HG02973 (cell line): ENCODE measurements at regions not wholly inside any gene's neighbourhood (a gene's known extent, or its start where the extent isn't known, plus 50 kb on each side); places are given as distances from the start of the nearest gene placed in this dataset.

Experiments
- ATAC-seq: cut with Tn5 transposase; IDR thresholded peaks from one replicate; pipeline ENCODE4 v1.9.1; 2021; ENCODE audit warnings: moderate library complexity; ENCODE audit not compliant: unreplicated experiment

- no peak for ATAC-seq
These were observed 79.1 kb upstream of the GPR12 start for GRCh38 chr13:26839682-26840081.

- no peak for ATAC-seq
These were observed 78.2 kb upstream of the GPR12 start for GRCh38 chr13:26838821-26839220.

- no peak for ATAC-seq
These were observed 77.4 kb upstream of the GPR12 start for GRCh38 chr13:26837997-26838396.

DNA sequence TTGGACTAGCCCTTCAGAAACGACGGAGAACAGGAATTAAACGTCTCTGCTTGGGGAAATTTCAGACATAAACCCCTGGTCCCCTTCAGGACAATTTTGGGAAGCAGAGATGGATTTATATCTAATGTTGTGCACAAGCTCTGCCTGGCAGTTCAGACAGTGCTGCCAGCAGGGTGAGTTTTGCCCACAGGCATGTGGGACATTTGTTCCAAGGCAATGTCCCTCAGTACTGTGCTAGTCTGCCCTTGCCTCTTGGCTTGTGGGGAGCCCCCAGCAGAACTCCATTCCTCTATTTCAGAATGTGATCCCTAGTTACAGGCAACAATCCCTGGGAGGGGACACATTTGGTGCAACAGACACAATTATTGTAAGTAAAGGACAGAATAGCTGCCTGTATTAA lies 76.5 kb upstream of the GPR12 start:
- no peak for ATAC-seq

DNA sequence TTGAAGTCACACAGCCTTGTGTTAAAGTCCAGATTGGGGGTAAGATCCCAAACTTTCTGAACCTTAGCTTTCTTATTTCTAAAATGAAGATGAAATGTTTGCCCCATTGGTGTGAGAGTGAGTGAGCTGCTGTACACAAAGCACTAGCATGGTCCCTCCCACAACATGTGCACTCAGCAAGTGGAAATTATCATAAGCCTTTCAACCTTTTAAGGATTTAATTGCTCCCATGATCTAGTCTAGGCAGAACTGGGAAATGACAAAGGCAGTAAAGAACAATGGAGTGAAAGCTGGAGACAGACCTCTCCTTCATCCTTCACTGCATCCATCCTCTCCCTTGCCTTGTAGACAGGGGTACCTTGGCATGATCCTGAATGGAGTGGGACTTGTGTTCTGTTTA lies 76.0 kb upstream of the GPR12 start:
- no peak for ATAC-seq

GRCh38 chr13:26834646-26835045 lies 74.1 kb upstream of the GPR12 start:
- ATAC-seq = no peak

DNA sequence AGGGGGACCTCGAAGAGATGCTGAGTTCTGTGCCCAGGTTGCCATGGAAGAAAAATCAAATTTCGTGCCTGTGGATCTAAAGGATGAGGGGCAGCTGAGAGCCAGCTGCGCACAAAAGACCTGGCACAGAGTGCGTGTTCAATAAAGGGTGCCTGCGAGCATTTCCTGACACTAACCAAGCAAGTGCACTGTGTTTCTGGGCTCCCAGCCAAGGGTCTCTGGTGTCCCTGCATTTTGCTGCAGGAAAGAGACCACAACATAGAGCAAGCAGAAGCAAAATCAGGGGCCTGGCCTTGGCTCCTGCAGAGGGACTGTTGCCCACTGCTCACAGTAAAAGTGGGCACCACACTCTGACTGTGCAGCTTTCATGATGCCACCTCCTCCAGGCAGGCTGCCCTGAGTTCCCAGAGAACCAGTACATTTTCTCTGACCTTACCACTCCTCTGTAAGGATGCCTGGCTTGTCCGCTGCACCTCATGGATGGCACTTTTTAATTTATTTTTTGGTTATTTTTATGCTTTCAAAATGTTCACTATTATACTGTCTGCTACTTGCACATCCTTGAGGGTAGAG lies 70.8 kb upstream of the GPR12 start:
- ATAC-seq = no peak

GRCh38 chr13:26829716-26830115 lies 69.1 kb upstream of the GPR12 start:
- ATAC-seq = no peak

- ATAC-seq = no peak
These were observed 64.0 kb upstream of the GPR12 start for GRCh38 chr13:26824581-26824980.

DNA sequence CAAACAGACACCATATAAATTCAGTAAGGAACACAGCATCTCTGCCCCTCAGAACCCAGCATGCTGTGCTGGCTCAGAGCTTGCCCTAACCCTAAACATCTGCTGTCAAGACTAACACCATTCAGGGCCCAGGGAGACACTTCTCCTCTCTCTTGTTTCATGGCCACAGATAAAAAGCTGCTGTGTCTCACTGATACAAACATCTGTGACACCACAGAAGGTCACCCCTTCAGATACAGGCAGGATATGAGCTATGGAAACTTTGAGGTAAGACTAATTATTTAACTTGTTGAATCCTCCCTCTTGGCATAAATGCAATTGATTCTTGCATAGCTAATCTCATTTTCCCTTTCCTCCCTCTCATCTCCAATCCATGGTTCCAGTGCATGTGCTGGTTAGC lies 61.6 kb upstream of the GPR12 start:
- no peak for ATAC-seq

- no peak for ATAC-seq
These were observed 61.1 kb upstream of the GPR12 start for GRCh38 chr13:26821672-26822071.

- no peak for ATAC-seq
These were observed 60.3 kb upstream of the GPR12 start for GRCh38 chr13:26820871-26821270.

GRCh38 chr13:26819046-26819445 lies 58.5 kb upstream of the GPR12 start:
- no peak for ATAC-seq

- ATAC-seq = no peak
These were observed 56.3 kb upstream of the GPR12 start for GRCh38 chr13:26816881-26817280.

- ATAC-seq = no peak
These were observed 53.4 kb upstream of the GPR12 start for GRCh38 chr13:26813980-26814348.

GRCh38 chr13:26813321-26813979 lies 52.9 kb upstream of the GPR12 start:
- ATAC-seq = no peak

DNA sequence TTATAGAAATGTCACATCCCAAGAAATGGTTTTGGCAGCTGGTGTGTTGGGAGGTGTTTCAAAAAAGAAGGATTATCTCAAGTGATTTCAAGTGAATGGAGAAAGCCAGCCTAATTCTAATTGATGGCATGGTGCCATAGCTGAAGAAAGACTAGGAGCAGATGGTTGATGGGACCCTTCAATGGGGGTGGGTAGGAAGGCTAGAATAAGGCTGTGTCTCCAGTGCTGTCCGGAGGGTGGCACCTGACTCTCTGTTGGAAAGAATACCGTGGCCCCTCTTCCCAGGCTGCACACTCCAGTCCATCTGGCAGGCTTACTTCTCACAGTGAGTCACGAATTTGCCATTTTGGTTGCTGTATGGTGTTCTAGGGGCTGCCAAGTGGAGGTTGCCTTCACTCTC lies 51.0 kb upstream of the GPR12 start:
- ATAC-seq = no peak
